Right renal cortex interstitium (tissue), 3 donors: ENCODE measurements at regions not wholly inside any gene's neighbourhood (a gene's known extent, or its start where the extent isn't known, plus 50 kb on each side); places are given as distances from the start of the nearest gene placed in this dataset.
A peak's percentile ranks its signal among the peaks of the same experiment; 100 is the strongest.

ENCODE experiments used
- DNase-seq, 3 donors: peaks; one replicate each; pipeline ENCODE4 v3.0.0-alpha.2; 2013; ENCODE audit warnings: low read depth in 3 of 3, low spot score in 2 of 3

GRCh38 chr2:40886100-40886499 lies 434.2 kb upstream of the SLC8A1 start:
- no peak for DNase-seq

- DNase-seq = no peak
Measured at GRCh38 chr2:40886655-40887054, 434.8 kb upstream of the SLC8A1 start.

GRCh38 chr2:40896358-40896757 lies 444.5 kb upstream of the SLC8A1 start:
- DNase-seq = no peak

GRCh38 chr2:40914666-40915065 lies 462.8 kb upstream of the SLC8A1 start:
- peak in 1 of 3 donors; percentile 6 for DNase-seq

GRCh38 chr2:40915651-40916050 lies 463.8 kb upstream of the SLC8A1 start:
- DNase-seq = no peak

- DNase-seq = no peak
Measured at GRCh38 chr2:40935349-40935748, 483.5 kb upstream of the SLC8A1 start.

GRCh38 chr2:40937284-40937683 lies 485.4 kb upstream of the SLC8A1 start:
- no peak for DNase-seq

GRCh38 chr2:40953341-40953740 lies 501.5 kb upstream of the SLC8A1 start:
- no peak for DNase-seq

- DNase-seq = no peak
Measured at GRCh38 chr2:40955042-40955441, 503.2 kb upstream of the SLC8A1 start.

GRCh38 chr2:40955635-40956034 lies 503.7 kb upstream of the SLC8A1 start:
- no peak for DNase-seq

- no peak for DNase-seq
Measured at GRCh38 chr2:40957508-40957907, 505.6 kb upstream of the SLC8A1 start.

GRCh38 chr2:40962026-40962425 lies 510.1 kb upstream of the SLC8A1 start:
- no peak for DNase-seq

GRCh38 chr2:40964509-40965250 lies 512.8 kb upstream of the SLC8A1 start:
- no peak for DNase-seq

GRCh38 chr2:40967451-40967850 lies 515.6 kb upstream of the SLC8A1 start:
- DNase-seq = no peak

GRCh38 chr2:40975151-40975550 lies 523.3 kb upstream of the SLC8A1 start:
- no peak for DNase-seq

GRCh38 chr2:40997362-40997761 lies 545.5 kb upstream of the SLC8A1 start:
- no peak for DNase-seq

- no peak for DNase-seq
Measured at GRCh38 chr2:41000374-41000773, 548.5 kb upstream of the SLC8A1 start.

GRCh38 chr2:41000906-41001305 lies 549.0 kb upstream of the SLC8A1 start:
- no peak for DNase-seq

GRCh38 chr2:41004700-41005099 lies 552.8 kb upstream of the SLC8A1 start:
- DNase-seq = no peak

- no peak for DNase-seq
Measured at GRCh38 chr2:41020358-41020757, 568.5 kb upstream of the SLC8A1 start.

- no peak for DNase-seq
Measured at GRCh38 chr2:41024816-41025215, 572.9 kb upstream of the SLC8A1 start.

GRCh38 chr2:41026613-41027012 lies 574.7 kb upstream of the SLC8A1 start:
- no peak for DNase-seq

GRCh38 chr2:41027095-41027494 lies 575.2 kb upstream of the SLC8A1 start:
- DNase-seq = no peak
